ENCODE measurements at regions not wholly inside any gene's neighbourhood (a gene's known extent, or its start where the extent isn't known, plus 50 kb on each side); places are given as distances from the start of the nearest gene placed in this dataset.
"Not testable (repeated sequence)": the region's sequence is repeated elsewhere in the genome, so short reads cannot be mapped to it uniquely, and the experiment has no call there.

GRCh38 chr13:50277906-50278305 lies 262.7 kb downstream of the KCNRG start:
- DNase-seq, result no peak

GRCh38 chr13:50280441-50280937 lies 265.2 kb downstream of the KCNRG start:
- peak in 2 of 3 donors; percentile 43 for DNase-seq

- no peak for DNase-seq
These were observed 266.8 kb downstream of the KCNRG start for GRCh38 chr13:50282016-50282415.

GRCh38 chr13:50283017-50283416 lies 267.8 kb downstream of the KCNRG start:
- peak; percentile 26 to 59 (median 50) for DNase-seq

DNA sequence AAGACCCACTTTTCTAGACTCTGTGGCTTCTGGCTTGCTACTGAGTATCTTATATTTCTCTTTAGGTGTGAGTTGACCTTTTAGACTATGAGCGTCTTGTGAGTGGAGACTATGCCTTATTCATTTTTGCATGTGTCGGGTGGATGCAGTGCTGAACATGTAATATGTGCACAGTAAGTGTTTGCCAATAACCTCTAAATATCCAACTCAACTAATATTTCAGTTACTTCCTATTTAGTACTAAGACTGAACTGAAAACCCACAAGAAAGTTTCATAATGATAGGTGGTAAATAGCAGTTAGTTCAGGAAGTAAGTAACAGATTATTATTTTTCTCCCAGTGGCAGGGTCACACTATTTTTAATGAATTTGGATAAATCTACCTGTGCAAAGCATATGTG lies 269.3 kb downstream of the KCNRG start:
- DNase-seq, result peak; percentile 10 to 53 (median 49)

GRCh38 chr13:50285283-50285682 lies 270.0 kb downstream of the KCNRG start:
- DNase-seq, result no peak

DNA sequence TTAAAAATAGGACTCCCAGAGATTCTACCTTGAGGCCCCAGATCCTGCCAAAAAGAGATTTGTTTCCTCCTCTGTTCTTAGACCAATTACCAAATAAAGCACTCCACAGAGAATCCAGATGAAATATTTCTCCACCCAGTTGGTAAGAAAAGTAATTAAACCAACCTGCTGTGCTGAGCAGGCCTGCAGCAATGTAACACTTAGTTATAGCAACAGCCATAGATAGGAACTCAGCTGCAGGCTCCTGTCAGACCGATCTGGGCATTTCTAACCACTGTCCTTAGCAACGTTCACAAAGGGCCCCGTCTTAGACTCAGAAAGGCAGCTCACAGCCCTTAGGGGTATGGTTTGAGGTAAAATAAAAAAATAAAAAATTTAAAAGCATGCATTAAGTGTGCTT lies 271.1 kb downstream of the KCNRG start:
- no peak for DNase-seq

DNA sequence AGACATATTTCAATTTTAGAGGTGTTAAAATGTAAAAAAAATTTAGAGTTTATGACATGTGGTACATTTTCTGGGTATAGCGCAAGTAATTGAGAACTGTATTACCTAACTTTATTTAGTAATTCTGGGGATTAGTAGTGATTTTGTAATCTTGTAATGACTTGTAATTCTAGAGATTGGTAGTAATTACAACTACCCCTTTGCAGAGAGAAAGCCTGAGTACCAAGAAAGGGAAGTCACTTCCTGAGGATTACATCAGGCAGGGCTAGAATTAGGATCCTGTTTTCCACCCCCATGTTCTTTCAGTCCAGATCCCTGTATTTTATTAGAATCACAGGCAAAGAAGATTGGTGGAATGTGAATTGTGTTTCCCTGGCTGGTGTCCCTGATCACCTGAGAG lies 274.9 kb downstream of the KCNRG start:
- peak; percentile 75 to 92 (median 88) for DNase-seq

DNA sequence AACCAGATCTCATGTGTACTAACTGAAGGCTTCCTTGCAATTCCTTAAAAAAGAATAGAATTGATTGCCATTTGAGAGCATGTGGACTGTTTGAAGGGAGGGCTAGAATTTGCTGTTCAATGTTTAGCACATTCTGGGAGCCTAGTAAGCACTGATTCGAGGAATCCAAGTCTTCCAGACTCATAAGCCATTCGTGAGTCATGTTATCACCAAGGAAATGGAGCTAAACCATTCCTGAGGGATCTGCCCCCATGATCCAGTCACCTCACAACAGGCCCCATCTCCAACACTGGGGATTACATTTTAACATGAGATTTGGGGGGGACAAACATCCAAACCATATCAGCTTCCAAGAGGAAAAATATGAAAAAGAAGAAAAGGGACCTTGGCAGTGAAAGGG lies 276.4 kb downstream of the KCNRG start:
- DNase-seq, result no peak

GRCh38 chr13:50292081-50292480 lies 276.8 kb downstream of the KCNRG start:
- peak; percentile 52 to 77 (median 71) for DNase-seq

DNA sequence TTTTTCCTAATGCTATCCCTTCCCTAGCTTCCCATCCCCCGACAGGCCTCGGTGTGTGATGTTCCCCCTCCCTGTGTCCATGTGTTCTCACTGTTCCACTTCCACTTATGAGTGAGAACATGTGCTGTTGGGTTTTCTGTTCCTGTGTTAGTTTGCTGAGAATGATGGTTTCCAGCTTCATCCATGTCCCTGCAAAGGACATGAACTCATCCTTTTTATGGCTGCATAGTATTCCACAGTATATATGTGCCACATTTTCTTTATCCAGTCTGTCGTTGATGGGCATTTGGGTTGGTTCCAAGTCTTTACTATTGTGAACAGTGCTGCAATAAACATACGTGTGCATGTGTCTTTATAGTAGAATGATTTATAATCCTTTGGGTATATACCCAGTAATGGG lies 279.2 kb downstream of the KCNRG start:
- not testable (repeated sequence) for DNase-seq

GRCh38 chr13:50299546-50300249 lies 284.5 kb downstream of the KCNRG start:
- no peak for DNase-seq

DNA sequence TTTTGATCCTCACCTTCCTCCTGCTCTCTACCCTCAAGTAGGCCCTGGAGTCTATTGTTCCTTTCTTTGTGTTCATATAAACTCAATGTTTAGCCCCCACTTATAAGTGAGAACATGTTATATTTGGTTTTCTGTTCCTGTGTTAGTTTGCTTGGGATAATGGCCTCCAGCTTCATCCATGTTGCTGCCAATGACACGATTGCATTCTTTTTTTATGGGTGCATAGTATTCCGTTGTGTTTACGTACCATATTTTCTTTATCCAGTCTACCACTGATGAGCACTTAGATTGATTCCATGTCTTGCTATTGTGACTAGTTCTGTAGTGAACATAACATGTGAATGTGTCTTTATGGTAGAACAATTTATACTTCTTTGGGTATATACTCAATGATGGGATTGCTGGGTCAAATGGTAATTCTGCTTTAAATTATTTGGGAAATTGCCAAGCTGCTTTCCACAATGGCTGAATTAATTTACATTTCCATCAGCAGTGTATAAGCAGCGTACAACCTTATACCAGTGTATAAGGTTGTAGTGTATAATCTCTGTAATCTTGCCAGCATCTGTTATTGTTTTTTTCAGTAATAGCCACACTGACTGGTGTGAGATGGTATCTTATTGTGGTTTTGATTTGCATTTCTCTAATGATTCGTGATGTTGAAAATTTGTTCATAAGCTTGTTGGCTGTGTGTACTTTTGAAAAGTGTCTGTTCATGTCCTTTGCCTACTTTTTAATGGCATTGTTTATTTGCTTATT lies 288.9 kb downstream of the KCNRG start:
- DNase-seq, result no peak

- no peak for DNase-seq
These were observed 290.9 kb downstream of the KCNRG start for GRCh38 chr13:50306156-50306555.

- DNase-seq, result no peak
These were observed 294.1 kb downstream of the KCNRG start for GRCh38 chr13:50309318-50309717.

DNA sequence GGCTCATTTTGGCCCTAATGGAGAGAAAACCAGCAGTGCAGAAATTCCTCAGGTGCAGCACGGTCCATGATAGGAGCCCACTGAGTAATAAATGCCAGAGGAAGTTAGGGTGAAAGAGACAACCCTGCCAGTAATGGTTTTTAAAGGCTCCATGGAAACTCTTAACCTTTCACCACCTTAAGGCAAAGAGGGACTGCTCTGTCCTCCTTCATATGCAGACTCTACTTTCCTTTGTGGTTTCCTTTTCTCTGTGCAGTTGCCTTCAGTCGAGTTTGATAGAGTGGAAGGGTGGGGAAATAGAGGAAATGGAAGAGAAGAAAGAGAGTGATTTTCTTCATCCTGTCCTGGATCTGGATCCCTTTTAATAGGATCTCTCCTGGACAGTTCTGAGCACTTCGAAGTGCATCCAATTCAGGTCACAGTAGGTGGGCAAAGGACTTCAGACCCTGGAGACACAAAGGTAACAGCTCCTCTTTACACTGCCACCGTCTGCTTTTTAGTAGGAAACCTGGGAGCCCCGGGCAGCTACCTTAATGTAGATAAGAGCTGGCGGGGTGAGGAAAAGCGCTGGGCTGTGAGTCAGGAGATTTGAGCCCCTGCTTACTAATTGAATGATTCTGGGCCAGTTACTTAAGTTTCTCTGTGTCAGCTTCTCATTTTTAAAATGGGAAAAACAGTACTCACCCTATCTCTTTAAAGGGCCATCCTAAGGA lies 294.8 kb downstream of the KCNRG start:
- peak; percentile 15 to 40 (median 31) for DNase-seq

GRCh38 chr13:50310734-50311133 lies 295.5 kb downstream of the KCNRG start:
- no peak for DNase-seq

GRCh38 chr13:50318887-50319286 lies 303.6 kb downstream of the KCNRG start:
- no peak for DNase-seq

DNA sequence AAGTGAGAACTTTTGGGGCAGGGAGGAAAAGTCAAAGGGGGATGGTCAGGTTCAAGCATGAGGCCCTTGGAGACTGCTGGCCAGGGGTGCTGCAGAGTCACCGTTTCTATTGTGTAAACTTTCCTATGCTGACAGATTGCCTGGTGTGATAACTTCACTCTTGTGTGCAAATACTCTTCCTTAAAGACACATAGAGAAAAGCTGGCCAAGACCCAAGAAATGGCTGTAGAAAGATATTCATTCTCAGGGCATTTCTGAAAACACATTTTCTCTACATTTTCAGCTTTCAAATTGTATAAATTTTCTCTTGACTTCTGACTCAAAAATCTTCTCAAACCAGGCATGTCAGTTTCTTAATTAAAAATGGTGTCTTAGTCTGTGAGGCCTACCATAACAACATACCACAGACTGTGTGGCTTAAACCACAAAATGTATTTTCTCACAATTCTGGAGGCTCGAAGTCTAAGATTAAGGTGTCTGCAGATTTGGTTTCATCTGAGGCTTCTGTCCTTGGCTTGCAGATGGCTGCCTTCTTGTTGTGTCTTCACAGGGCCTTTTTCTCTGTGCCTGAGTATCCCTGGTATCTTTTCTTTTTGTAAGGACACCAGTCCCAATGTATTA lies 304.5 kb downstream of the KCNRG start:
- DNase-seq, result no peak

GRCh38 chr13:50320271-50320862 lies 305.1 kb downstream of the KCNRG start:
- DNase-seq, result no peak

- DNase-seq, result no peak
These were observed 306.8 kb downstream of the KCNRG start for GRCh38 chr13:50322006-50322405.

DNA sequence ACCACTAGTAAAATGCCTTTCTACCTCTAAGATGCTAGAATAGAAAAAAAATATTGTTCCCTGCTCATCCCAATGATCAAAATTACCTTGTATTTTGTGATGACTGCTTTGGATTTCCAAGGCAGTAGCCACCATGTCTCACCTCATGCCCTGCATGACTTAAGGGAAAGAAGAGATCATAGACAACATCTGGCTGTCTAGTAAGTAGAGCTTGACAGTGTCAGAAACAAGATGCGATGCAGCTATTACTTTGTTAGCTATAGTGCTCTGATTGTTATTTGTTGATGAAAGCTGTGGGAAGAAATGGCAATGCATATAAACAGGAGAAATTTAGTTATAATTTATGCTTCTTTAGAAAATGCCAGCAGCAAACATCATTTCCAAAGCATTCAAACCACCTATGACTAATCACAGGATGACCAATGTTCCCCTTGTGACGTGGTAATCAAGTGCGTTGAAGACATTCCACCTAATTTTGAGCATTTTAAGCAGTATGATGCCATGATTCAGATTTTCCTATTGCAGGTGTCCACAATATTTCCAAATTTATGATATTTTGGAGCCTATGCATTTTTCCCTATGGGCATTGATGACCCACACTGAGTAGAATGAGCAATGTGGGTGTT lies 308.3 kb downstream of the KCNRG start:
- DNase-seq, result peak; percentile 41 to 75 (median 71)
